H1 (cell line): ENCODE measurements at regions not wholly inside any gene's neighbourhood (a gene's known extent, or its start where the extent isn't known, plus 50 kb on each side); places are given as distances from the start of the nearest gene placed in this dataset.

Experiments used
- CTCF ChIA-PET: fragments of 300-600 bp; sonication (Branson Sonifier 250); formaldehyde crosslinking; loops from one replicate; lab custom pipeline; 2021; ENCODE audit not compliant: partially characterized antibody; lab: Charles Lee
- POLR2A ChIA-PET: fragments of 300-600 bp; sonication (Branson Sonifier 250); formaldehyde crosslinking; loops from one replicate; lab custom pipeline; 2021; ENCODE audit warnings: inconsistent platforms; ENCODE audit not compliant: partially characterized antibody; lab: Charles Lee
- DNase-seq, 2 experiments: peaks; one replicate each; pipeline versions ENCODE4 v3.0.0 to v3.0.0-alpha.2; 2010 to 2022; ENCODE audit warnings: low spot score in 2 of 2, low read depth in 1 of 2, mixed read lengths in 1 of 2
- FAIRE-seq: peaks from 2 replicates; lab custom pipeline; 2011; peaks lifted over from hg19 to GRCh38; lab: Jason Lieb, UNC
- H2AFZ ChIP-seq: 2 replicates; pipeline ENCODE4 v1.8.1; 2012; ENCODE audit warnings: low read length, inconsistent platforms
- H2AK5ac ChIP-seq: 2 replicates; pipeline ENCODE4 v1.6.1; 2013; ENCODE audit warnings: low read depth, low read length
- H2BK120ac ChIP-seq: replicated peaks from 2 replicates; pipeline ENCODE3; 2013; ENCODE audit warnings: low read depth, low read length, inconsistent platforms
- H2BK12ac ChIP-seq: 2 replicates; pipeline ENCODE4 v1.6.1; 2013; ENCODE audit warnings: low read depth, low read length
- H2BK15ac ChIP-seq: 2 replicates; pipeline ENCODE4 v1.6.1; 2013; ENCODE audit warnings: low read length
- H2BK20ac ChIP-seq: 2 replicates; pipeline ENCODE4 v1.6.1; 2013; ENCODE audit warnings: low read length
- H2BK5ac ChIP-seq: 2 replicates; pipeline ENCODE4 v1.6.1; 2013; ENCODE audit warnings: low read depth, low read length
- H3K14ac ChIP-seq: 2 replicates; pipeline ENCODE4 v1.6.1; 2013; ENCODE audit warnings: inconsistent platforms; ENCODE audit not compliant: insufficient read length
- H3K18ac ChIP-seq: 2 replicates; pipeline ENCODE4 v1.6.1; 2013; ENCODE audit warnings: low read length; ENCODE audit errors: extremely low read depth
- H3K23ac ChIP-seq: 2 replicates; pipeline ENCODE4 v1.6.1; 2013; ENCODE audit warnings: inconsistent platforms; ENCODE audit not compliant: insufficient read length
- H3K23me2 ChIP-seq: 2 replicates; pipeline ENCODE4 v1.6.1; 2013; ENCODE audit warnings: low read depth, low read length
- H3K27ac ChIP-seq: 2 replicates; pipeline ENCODE4 v1.6.1; 2011; ENCODE audit warnings: low read depth, low read length, inconsistent platforms
- H3K27me3 ChIP-seq, 4 experiments: replicated peaks in 1 of 4; 1 replicate in 1 of 4; 2 replicates in 3 of 4; pipeline versions ENCODE4 v1.6.1 to v1.8.1; 2011 to 2013; ENCODE audit warnings: low read length in 3 of 4, mild to moderate bottlenecking in 3 of 4, inconsistent platforms in 2 of 4, mixed read lengths in 2 of 4, moderate library complexity in 1 of 4; ENCODE audit not compliant: control insufficient read depth in 3 of 4, insufficient read depth in 3 of 4; ENCODE audit errors: extremely low read depth in 1 of 4
- H3K36me3 ChIP-seq, 4 experiments: 2 replicates each; pipeline versions ENCODE4 v1.6.1 to v1.8.1; 2011 to 2013; ENCODE audit warnings: mild to moderate bottlenecking in 4 of 4, low read length in 3 of 4, moderate library complexity in 2 of 4, control low read depth in 1 of 4, inconsistent platforms in 1 of 4; ENCODE audit not compliant: insufficient read depth in 4 of 4, control insufficient read depth in 2 of 4
- H3K4ac ChIP-seq: replicated peaks from 2 replicates; pipeline ENCODE3; 2013; ENCODE audit warnings: low read length, low read depth, mixed read lengths, inconsistent platforms; ENCODE audit not compliant: insufficient read length
- H3K4me1 ChIP-seq, 4 experiments: replicated peaks in 1 of 4; 1 replicate in 1 of 4; 2 replicates in 3 of 4; pipeline versions ENCODE4 v1.6.1 to v1.8.1; 2011 to 2013; ENCODE audit warnings: low read length in 3 of 4, inconsistent platforms in 2 of 4, mixed read lengths in 1 of 4; ENCODE audit not compliant: insufficient read depth in 4 of 4, control insufficient read depth in 3 of 4
- H3K4me2 ChIP-seq, 2 experiments: 2 replicates each; pipeline versions ENCODE4 v1.6.1 to v1.8.1; 2011 to 2013; ENCODE audit warnings: low read depth in 2 of 2, low read length in 2 of 2, control low read depth in 1 of 2, inconsistent platforms in 1 of 2, mild to moderate bottlenecking in 1 of 2; ENCODE audit not compliant: insufficient read depth in 1 of 2
- H3K4me3 ChIP-seq, 4 experiments: fragments of 200-600, 300-600 bp in 1 of 4; sonication (generic), shearing (Covaris generic), sonication (Bioruptor Twin) in 1 of 4; 2 replicates each; pipeline versions ENCODE4 v1.5.1 to v1.8.1; 2011 to 2016; ENCODE audit warnings: low read length in 4 of 4, low read depth in 3 of 4, control low read depth in 2 of 4, inconsistent platforms in 2 of 4, mild to moderate bottlenecking in 2 of 4, mixed read lengths in 1 of 4, moderate library complexity in 1 of 4; ENCODE audit not compliant: insufficient read depth in 2 of 4; ENCODE audit errors: extremely low read depth in 1 of 4
- H3K56ac ChIP-seq: replicated peaks from 2 replicates; pipeline ENCODE3; 2013; ENCODE audit warnings: low read depth, mild to moderate bottlenecking, mixed read lengths, low read length, inconsistent platforms; ENCODE audit not compliant: insufficient read length
- H3K79me1 ChIP-seq: 2 replicates; pipeline ENCODE4 v1.6.1; 2013; ENCODE audit warnings: low read depth, low read length, control low read depth
- H3K79me2 ChIP-seq, 2 experiments: 2 replicates each; pipeline versions ENCODE4 v1.6.1 to v1.8.1; 2012 to 2013; ENCODE audit warnings: low read length in 2 of 2, mild to moderate bottlenecking in 2 of 2, inconsistent platforms in 1 of 2; ENCODE audit not compliant: insufficient read depth in 2 of 2, control insufficient read depth in 1 of 2
- H3K9ac ChIP-seq, 4 experiments: replicated peaks in 1 of 4; 1 replicate in 1 of 4; 2 replicates in 3 of 4; pipeline versions ENCODE4 v1.6.1 to v1.8.1; 2011 to 2013; ENCODE audit warnings: low read depth in 3 of 4, low read length in 3 of 4, control low read depth in 2 of 4, mild to moderate bottlenecking in 2 of 4, moderate library complexity in 2 of 4, inconsistent platforms in 1 of 4; ENCODE audit errors: extremely low read depth in 1 of 4
- H3K9me3 ChIP-seq, 2 experiments: 2 replicates each; pipeline versions ENCODE4 v1.6.1 to v1.8.1; 2012 to 2013; ENCODE audit warnings: mild to moderate bottlenecking in 2 of 2, moderate library complexity in 2 of 2, control low read depth in 1 of 2, inconsistent platforms in 1 of 2, low read depth in 1 of 2, low read length in 1 of 2, mixed read lengths in 1 of 2; ENCODE audit not compliant: insufficient read depth in 2 of 2
- H4K20me1 ChIP-seq, 2 experiments: replicated peaks in 1 of 2; 2 replicates each; pipeline versions ENCODE3 to v1.8.1; 2011 to 2013; ENCODE audit warnings: inconsistent platforms in 2 of 2, low read length in 2 of 2, mild to moderate bottlenecking in 1 of 2; ENCODE audit not compliant: insufficient read depth in 2 of 2, control insufficient read depth in 1 of 2
- H4K5ac ChIP-seq: 2 replicates; pipeline ENCODE4 v1.6.1; 2013; ENCODE audit warnings: low read length, low read depth, mixed read lengths, inconsistent platforms; ENCODE audit not compliant: insufficient read length
- H4K8ac ChIP-seq: 2 replicates; pipeline ENCODE4 v1.8.0; 2013; ENCODE audit warnings: mild to moderate bottlenecking, moderate library complexity, low read length, inconsistent platforms; ENCODE audit not compliant: insufficient read depth; ENCODE audit errors: extremely low read depth
- H4K91ac ChIP-seq: replicated peaks from 2 replicates; pipeline ENCODE3; 2013; ENCODE audit warnings: low read length, mixed read lengths, inconsistent platforms; ENCODE audit not compliant: insufficient read length
- CBX5 ChIP-seq: fragments of 300-800, 300-1000 bp; sonication (generic); IDR thresholded peaks from 2 replicates; pipeline ENCODE4 v1.7.1; 2016; ENCODE audit warnings: antibody characterized with exemption, low read length, low read depth
- CBX8 ChIP-seq: fragments of 300-800, 300-1000 bp; sonication (generic); IDR thresholded peaks from 2 replicates; pipeline ENCODE4 v1.7.1; 2016; ENCODE audit warnings: low read depth, low read length, borderline replicate concordance
- CEBPB ChIP-seq: IDR thresholded peaks from 2 replicates; pipeline ENCODE4 v1.6.1; 2012; ENCODE audit warnings: low read depth, low read length
- FOSL1 ChIP-seq: IDR thresholded peaks from 2 replicates; pipeline ENCODE4 v1.6.1; 2011; ENCODE audit warnings: mild to moderate bottlenecking, low read depth, low read length, moderate library complexity; ENCODE audit not compliant: insufficient read depth
- GTF2F1 ChIP-seq: IDR thresholded peaks from 2 replicates; pipeline ENCODE4 v1.6.1; 2012; ENCODE audit warnings: low read depth, low read length, improper control_type of control experiment, borderline replicate concordance
- HDAC6 ChIP-seq: IDR thresholded peaks from one replicate; pipeline ENCODE4 v1.7.1; 2012; ENCODE audit warnings: low read depth, mild to moderate bottlenecking, inconsistent platforms, low read length, moderate library complexity
- MAFK ChIP-seq: IDR thresholded peaks from 2 replicates; pipeline ENCODE4 v1.6.1; 2012; ENCODE audit warnings: low read depth, mild to moderate bottlenecking, improper control_type of control experiment, low read length
- POU5F1 ChIP-seq: IDR thresholded peaks from 2 replicates; pipeline ENCODE4 v1.6.1; 2011; ENCODE audit warnings: low read depth, mild to moderate bottlenecking, low read length, moderate library complexity
- RBBP5 ChIP-seq: IDR thresholded peaks from 2 replicates; pipeline ENCODE4 v1.7.1; 2012; ENCODE audit warnings: low read depth, mild to moderate bottlenecking, inconsistent platforms, low read length, moderate library complexity, borderline replicate concordance
- RNF2 ChIP-seq: fragments of 200-900, 300-1000 bp; sonication (generic); IDR thresholded peaks from 2 replicates; pipeline ENCODE4 v1.7.1; 2016; ENCODE audit warnings: borderline replicate concordance, low read depth, mild to moderate bottlenecking, antibody characterized with exemption, low read length; ENCODE audit not compliant: poor library complexity, severe bottlenecking; ENCODE audit errors: missing control alignments
- SIN3A ChIP-seq, 2 experiments: IDR thresholded peaks in 1 of 2; conservative IDR thresholded peaks in 1 of 2; 2 replicates each; pipeline ENCODE4 v1.6.1; 2011 to 2012; ENCODE audit warnings: low read length in 2 of 2, improper control_type of control experiment in 1 of 2, low read depth in 1 of 2, mild to moderate bottlenecking in 1 of 2
- SIX5 ChIP-seq: IDR thresholded peaks from 2 replicates; pipeline ENCODE4 v1.6.1; 2011; ENCODE audit warnings: mild to moderate bottlenecking, low read depth, low read length
- WGBS, 2 experiments: shearing (Covaris generic) in 1 of 2; methylation state at CpG; one replicate each; pipeline versions ENCODE4 v1.1.6 to v1.1.7; 2013 to 2015; ENCODE audit warnings: low lambda C conversion rate in 2 of 2, mixed read lengths in 2 of 2, inconsistent platforms in 1 of 2, low coverage in 1 of 2, missing lambda C conversion rate in 1 of 2; ENCODE audit not compliant: insufficient replicate concordance in 2 of 2, insufficient coverage in 1 of 2, insufficient read length in 1 of 2; ENCODE audit errors: extremely low coverage in 1 of 2, missing lambda C conversion rate in 1 of 2; 5-methylcytosine and 5-hydroxymethylcytosine counted together

DNA sequence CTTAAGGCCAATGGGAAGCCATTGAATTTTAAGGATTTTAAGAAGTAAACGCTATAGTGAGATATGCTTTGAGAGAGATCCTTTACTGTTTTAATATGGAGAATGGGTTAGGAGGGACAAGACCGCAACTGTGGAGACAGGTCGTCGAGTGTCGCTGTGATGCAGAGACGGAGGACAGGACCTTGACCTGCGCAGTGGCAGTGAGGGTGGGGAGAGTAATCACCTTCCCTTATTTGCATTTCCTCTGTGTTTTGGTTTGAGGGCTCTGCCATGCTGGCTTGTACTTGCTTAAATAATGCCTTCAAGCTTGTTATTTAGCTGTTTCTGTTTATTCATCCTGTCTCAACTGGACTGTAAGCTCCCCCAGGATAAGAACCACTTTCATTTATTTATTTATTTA, 345.0 kb downstream of the FBXW7 start:
- Histone ChIP-seq H3K23me2 (no peaks in the 10 kb centered on the region), H3K56ac (no peak overlapping the region), H3K36me3 (no peaks in the 10 kb centered on the region), H3K23ac (no peak overlapping the region), H3K9ac (no peak overlapping the region), H3K79me2 (no peaks in the 10 kb centered on the region), H3K27ac (no peak overlapping the region), H2BK120ac (no peak overlapping the region), H3K27me3 (no peaks in the 10 kb centered on the region), H2AK5ac (no peak overlapping the region), H3K4me1 (no peaks in the 10 kb centered on the region), H3K18ac (no peak overlapping the region), H4K8ac (no peak overlapping the region), H3K4me2 (no peak overlapping the region), H4K91ac (no peak overlapping the region), H2BK12ac (no peak overlapping the region), H4K20me1 (no peaks in the 10 kb centered on the region), H2AFZ (no peak overlapping the region), H3K79me1 (no peaks in the 10 kb centered on the region), H2BK20ac (no peak overlapping the region), H4K5ac (no peak overlapping the region), H3K4ac (no peak overlapping the region), H2BK5ac (no peak overlapping the region), H3K14ac (no peak overlapping the region), H3K4me3 (no peak overlapping the region), H2BK15ac (no peak overlapping the region), H3K9me3 (no peaks in the 10 kb centered on the region)
- DNase-seq (no peak), FAIRE-seq (no peak)
- ChIA-PET POLR2A (no interaction called here), CTCF (interaction anchor here (1.0 to 1.1 kb wide), 3 partner anchors 13 to 98 kb away, joined by 3 read pairs; no protein-coding TSS in a partner anchor)
- WGBS, 2 experiments = 94% methylated on average over 7 of the region's 7 CpGs; no CpG with 5 or more reads in 1 of the 2 experiments
- TF ChIP-seq POU5F1 = no peak
- no peak for TF ChIP-seq CBX5
- TF ChIP-seq RNF2 = no peak
- TF ChIP-seq RBBP5 = no peak
- no peak for TF ChIP-seq HDAC6
- TF ChIP-seq GTF2F1 = no peak
- no peak for TF ChIP-seq MAFK
- no peak for TF ChIP-seq SIN3A (conservative IDR thresholded peaks at IDR 0.05 in 1 of 2, IDR thresholded peaks at IDR 0.05 in 1 of 2; ENCODE audit: low read depth in 1 of 2, low read length in 2 of 2)
- no peak for TF ChIP-seq CBX8
- TF ChIP-seq SIX5 = no peak
- no peak for TF ChIP-seq FOSL1
- no peak for TF ChIP-seq CEBPB
